ENCODE measurements at regions not wholly inside any gene's neighbourhood (a gene's known extent, or its start where the extent isn't known, plus 50 kb on each side); places are given as distances from the start of the nearest gene placed in this dataset.

- TF ChIP-seq CTCF (IDR thresholded peaks at IDR 0.05) (no peak), POLR2A (IDR thresholded peaks at IDR 0.05) (no peak), EP300 (IDR thresholded peaks at IDR 0.05) (no peak)
Measured at GRCh38 chr10:45144326-45145070, 143.8 kb downstream of the ZNF22 start.

All from sigmoid colon (tissue), 4 donors.